HEK293T (cell line): ENCODE measurements at regions not wholly inside any gene's neighbourhood (a gene's known extent, or its start where the extent isn't known, plus 50 kb on each side); places are given as distances from the start of the nearest gene placed in this dataset.

Experiments used
- BHLHE40 ChIP-seq: fragments of 450-650 bp; IDR thresholded peaks from 2 replicates; pipeline ENCODE4 v1.6.1; 2016; ENCODE audit warnings: mild to moderate bottlenecking, moderate library complexity, borderline replicate concordance
- CTBP1 ChIP-seq: fragments of 450-650 bp; IDR thresholded peaks from 2 replicates; pipeline ENCODE4 v1.6.1; 2016; ENCODE audit warnings: borderline replicate concordance
- ELF4 ChIP-seq: fragments of 450-650 bp; IDR thresholded peaks from 2 replicates; pipeline ENCODE4 v1.6.1; 2017; ENCODE audit warnings: antibody characterized with exemption
- FOXK2 ChIP-seq: fragments of 450-650 bp; IDR thresholded peaks from 2 replicates; pipeline ENCODE4 v1.6.1; 2016; ENCODE audit warnings: mild to moderate bottlenecking
- FOXM1 ChIP-seq: fragments of 450-650 bp; IDR thresholded peaks from 2 replicates; pipeline ENCODE4 v1.6.1; 2017; ENCODE audit warnings: mild to moderate bottlenecking, borderline replicate concordance
- HDGF ChIP-seq: fragments of 450-650 bp; IDR thresholded peaks from 2 replicates; pipeline ENCODE4 v1.6.1; 2017; ENCODE audit warnings: antibody characterized with exemption, borderline replicate concordance
- LEF1 ChIP-seq: fragments of 450-650 bp; IDR thresholded peaks from 2 replicates; pipeline ENCODE4 v1.6.1; 2017; ENCODE audit warnings: mild to moderate bottlenecking, borderline replicate concordance
- NFRKB ChIP-seq: fragments of 450-650 bp; IDR thresholded peaks from 2 replicates; pipeline ENCODE4 v1.6.1; 2016; ENCODE audit warnings: mild to moderate bottlenecking, moderate library complexity
- PKNOX1 ChIP-seq: fragments of 450-650 bp; IDR thresholded peaks from 2 replicates; pipeline ENCODE4 v1.6.1; 2016
- SP1 ChIP-seq: fragments of 450-650 bp; IDR thresholded peaks from 2 replicates; pipeline ENCODE4 v1.6.1; 2017
- SUZ12 ChIP-seq: fragments of 450-650 bp; IDR thresholded peaks from 2 replicates; pipeline ENCODE4 v1.6.1; 2016; ENCODE audit warnings: mild to moderate bottlenecking
- TARDBP ChIP-seq: fragments of 450-650 bp; IDR thresholded peaks from 2 replicates; pipeline ENCODE4 v1.6.1; 2016
- ZNF384 ChIP-seq: fragments of 450-650 bp; IDR thresholded peaks from 2 replicates; pipeline ENCODE4 v1.6.1; 2016

- TF ChIP-seq ELF4 (no peak), TARDBP (no peak), BHLHE40 (no peak), NFRKB (no peak), FOXM1 (no peak), CTBP1 (no peak), LEF1 (no peak), SUZ12 (no peak), FOXK2 (no peak), SP1 (no peak), PKNOX1 (no peak), ZNF384 (no peak), HDGF (no peak)
Observed at GRCh38 chr10:29798921-29799690, 164.3 kb upstream of the SVIL start.
